H9 (cell line): ENCODE measurements at regions not wholly inside any gene's neighbourhood (a gene's known extent, or its start where the extent isn't known, plus 50 kb on each side); places are given as distances from the start of the nearest gene placed in this dataset.

ENCODE experiments used
- DNase-seq: peaks from one replicate; pipeline ENCODE4 v3.0.0-alpha.2; 2017
- H2AFZ ChIP-seq: one replicate; pipeline ENCODE4 v1.6.1; 2013; ENCODE audit warnings: mild to moderate bottlenecking, low read length, control low read depth, moderate library complexity
- H2AK5ac ChIP-seq: 2 replicates; pipeline ENCODE4 v1.6.1; 2013; ENCODE audit warnings: low read length, control low read depth, mixed read lengths; ENCODE audit not compliant: insufficient read length
- H2BK120ac ChIP-seq: one replicate; pipeline ENCODE4 v1.6.1; 2013; ENCODE audit warnings: low read depth, mild to moderate bottlenecking, low read length, control low read depth, inconsistent platforms; ENCODE audit not compliant: poor library complexity, severe bottlenecking
- H2BK12ac ChIP-seq: 2 replicates; pipeline ENCODE4 v1.6.1; 2013; ENCODE audit warnings: low read length, control low read depth, mixed read lengths, low read depth; ENCODE audit not compliant: insufficient read length
- H2BK15ac ChIP-seq: 2 replicates; pipeline ENCODE4 v1.6.1; 2013; ENCODE audit warnings: low read depth, low read length, control low read depth
- H2BK20ac ChIP-seq: one replicate; pipeline ENCODE4 v1.6.1; 2013; ENCODE audit warnings: low read depth, mild to moderate bottlenecking, low read length, control low read depth, inconsistent platforms; ENCODE audit not compliant: poor library complexity, severe bottlenecking
- H2BK5ac ChIP-seq: 2 replicates; pipeline ENCODE4 v1.6.1; 2013; ENCODE audit warnings: low read length, control low read depth, mixed read lengths; ENCODE audit not compliant: insufficient read length
- H3K14ac ChIP-seq: 2 replicates; pipeline ENCODE4 v1.6.1; 2013; ENCODE audit warnings: low read length, control low read depth; ENCODE audit not compliant: insufficient read depth
- H3K18ac ChIP-seq: 2 replicates; pipeline ENCODE4 v1.6.1; 2013; ENCODE audit warnings: low read depth, mild to moderate bottlenecking, mixed read lengths, low read length, control low read depth; ENCODE audit not compliant: insufficient read length
- H3K23ac ChIP-seq: 2 replicates; pipeline ENCODE4 v1.6.1; 2013; ENCODE audit warnings: low read length, control low read depth, mixed read lengths, low read depth; ENCODE audit not compliant: insufficient read length
- H3K23me2 ChIP-seq: 2 replicates; pipeline ENCODE4 v1.6.1; 2013; ENCODE audit warnings: low read depth, mild to moderate bottlenecking, mixed read lengths, low read length, control low read depth; ENCODE audit not compliant: insufficient read length, poor library complexity, severe bottlenecking
- H3K27ac ChIP-seq: 2 replicates; pipeline ENCODE4 v1.5.1; 2013; ENCODE audit warnings: low read length, control low read depth, mixed read lengths, low read depth; ENCODE audit not compliant: insufficient read length
- H3K27me3 ChIP-seq: 2 replicates; pipeline ENCODE4 v1.6.1; 2013; ENCODE audit warnings: low read length, control low read depth, inconsistent platforms; ENCODE audit not compliant: insufficient read depth
- H3K4ac ChIP-seq: 2 replicates; pipeline ENCODE4 v1.6.1; 2013; ENCODE audit warnings: low read depth, mild to moderate bottlenecking, control low read depth, inconsistent platforms, low read length, moderate library complexity
- H3K4me1 ChIP-seq: 2 replicates; pipeline ENCODE4 v1.6.1; 2013; ENCODE audit warnings: low read length, control low read depth, inconsistent platforms; ENCODE audit not compliant: insufficient read depth
- H3K4me2 ChIP-seq: 2 replicates; pipeline ENCODE4 v1.6.1; 2013; ENCODE audit warnings: low read length, control low read depth, mixed read lengths; ENCODE audit not compliant: insufficient read length, insufficient read depth
- H3K56ac ChIP-seq: 2 replicates; pipeline ENCODE4 v1.6.1; 2013; ENCODE audit warnings: low read depth, mild to moderate bottlenecking, mixed read lengths, low read length, control low read depth; ENCODE audit not compliant: insufficient read length
- H3K79me1 ChIP-seq: 2 replicates; pipeline ENCODE4 v1.6.1; 2013; ENCODE audit warnings: low read depth, mild to moderate bottlenecking, moderate library complexity, low read length, control low read depth, inconsistent platforms; ENCODE audit not compliant: insufficient read depth, poor library complexity, severe bottlenecking
- H3K79me2 ChIP-seq: 2 replicates; pipeline ENCODE4 v1.6.1; 2013; ENCODE audit warnings: low read length, control low read depth, inconsistent platforms; ENCODE audit not compliant: insufficient read depth
- H3K9ac ChIP-seq: 2 replicates; pipeline ENCODE4 v1.6.1; 2013; ENCODE audit warnings: low read length, control low read depth, mixed read lengths; ENCODE audit not compliant: insufficient read length; ENCODE audit errors: extremely low read depth
- H3K9me3 ChIP-seq: one replicate; pipeline ENCODE4 v1.6.1; 2013; ENCODE audit warnings: low read depth, low read length, inconsistent platforms; ENCODE audit not compliant: control insufficient read depth
- H3T11ph ChIP-seq: one replicate; pipeline ENCODE4 v1.6.1; 2013; ENCODE audit warnings: mild to moderate bottlenecking, low read length, control low read depth, inconsistent platforms
- H4K20me1 ChIP-seq: one replicate; pipeline ENCODE4 v1.6.1; 2013; ENCODE audit not compliant: control insufficient read depth, insufficient read length, insufficient read depth
- H4K5ac ChIP-seq: 2 replicates; pipeline ENCODE4 v1.6.1; 2013; ENCODE audit warnings: low read depth, mild to moderate bottlenecking, mixed read lengths, low read length, control low read depth; ENCODE audit not compliant: insufficient read length
- H4K8ac ChIP-seq: replicated peaks from 2 replicates; pipeline ENCODE4 v1.6.1; 2013; ENCODE audit warnings: low read length, control low read depth, mixed read lengths, low read depth; ENCODE audit not compliant: insufficient read length
- H4K91ac ChIP-seq: 2 replicates; pipeline ENCODE4 v1.6.1; 2013; ENCODE audit warnings: low read depth, mild to moderate bottlenecking, moderate library complexity, mixed read lengths, low read length, control low read depth; ENCODE audit not compliant: insufficient read length
- H3K27ac Mint-ChIP-seq, 3 experiments: 2 replicates in 2 of 3; 3 replicates in 1 of 3; pipeline ENCODE4 v1.8.0; 2020 to 2021; ENCODE audit warnings: mixed read lengths in 3 of 3, mild to moderate bottlenecking in 1 of 3, moderate library complexity in 1 of 3
- H3K27me3 Mint-ChIP-seq: 2 replicates; pipeline ENCODE4 v1.8.0; 2021; ENCODE audit warnings: low read depth, mild to moderate bottlenecking, moderate library complexity, mixed read lengths
- H3K36me3 Mint-ChIP-seq, 3 experiments: 2 replicates in 2 of 3; 3 replicates in 1 of 3; pipeline ENCODE4 v1.8.0; 2020 to 2021; ENCODE audit warnings: low read depth in 3 of 3, mixed read lengths in 3 of 3; ENCODE audit not compliant: insufficient read depth in 1 of 3
- H3K4me1 Mint-ChIP-seq, 2 experiments: 2 replicates each; pipeline ENCODE4 v1.8.0; 2020; ENCODE audit warnings: mixed read lengths in 2 of 2
- H3K4me3 Mint-ChIP-seq, 2 experiments: 2 replicates in 1 of 2; 3 replicates in 1 of 2; pipeline ENCODE4 v1.8.0; 2020 to 2021; ENCODE audit warnings: mild to moderate bottlenecking in 2 of 2, mixed read lengths in 2 of 2, moderate library complexity in 1 of 2
- H3K9me3 Mint-ChIP-seq, 2 experiments: 2 replicates in 1 of 2; 3 replicates in 1 of 2; pipeline ENCODE4 v1.8.0; 2020; ENCODE audit warnings: mild to moderate bottlenecking in 2 of 2, mixed read lengths in 2 of 2, moderate library complexity in 1 of 2
- CTCF ChIP-seq: fragments of 200-600 bp; sonication (generic); conservative IDR thresholded peaks from 3 replicates; pipeline ENCODE4 v1.8.0; 2021; ENCODE audit warnings: antibody characterized with exemption, mild to moderate bottlenecking

- H3K23ac ChIP-seq = no peak overlapping the region
- H3K27me3 Mint-ChIP-seq = no peaks in the 10 kb centered on the region; the same call in 1 of the 2 replicates
- no peak overlapping the region for H3K4me3 Mint-ChIP-seq
- H3T11ph ChIP-seq = no peak overlapping the region
- H2AK5ac ChIP-seq = no peak overlapping the region
- no peak overlapping the region for H2BK12ac ChIP-seq
- no peaks in the 10 kb centered on the region for H3K9me3 ChIP-seq
- H3K4me1 Mint-ChIP-seq = peaks cover 45 to 51% of the 10 kb centered on the region in 2 experiments
- H3K36me3 Mint-ChIP-seq = peaks cover 11 to 22% (median 19%) of the 10 kb centered on the region in 3 experiments
- no peaks in the 10 kb centered on the region for H4K20me1 ChIP-seq
- H4K91ac ChIP-seq = no peak overlapping the region
- H3K4ac ChIP-seq = no peak overlapping the region
- H4K8ac ChIP-seq = no peak overlapping the region
- no peak overlapping the region for H3K18ac ChIP-seq
- no peak overlapping the region for H3K27ac ChIP-seq
- TF ChIP-seq CTCF = no peak
- H2BK15ac ChIP-seq = no peak overlapping the region
- H3K9ac ChIP-seq = no peak overlapping the region
- DNase-seq = no peak
- no peak overlapping the region for H2BK5ac ChIP-seq
- no peak overlapping the region for H2BK20ac ChIP-seq
- no peaks in the 10 kb centered on the region for H3K27me3 ChIP-seq
- H2AFZ ChIP-seq = no peak overlapping the region
- no peaks in the 10 kb centered on the region for H3K79me1 ChIP-seq
- H3K9me3 Mint-ChIP-seq = peaks cover 8 to 19% of the 10 kb centered on the region in 2 experiments
- no peak overlapping the region for H3K4me2 ChIP-seq
- H2BK120ac ChIP-seq = no peak overlapping the region
- H3K23me2 ChIP-seq = no peaks in the 10 kb centered on the region
- H3K27ac Mint-ChIP-seq = peak overlapping the region in 1 of 3 experiments; percentile 41; a peak in 1 of 7 replicates
- H3K14ac ChIP-seq = no peak overlapping the region
- no peak overlapping the region for H3K56ac ChIP-seq
- no peaks in the 10 kb centered on the region for H3K79me2 ChIP-seq
- H3K4me1 ChIP-seq = peaks cover 3% of the 10 kb centered on the region; the same call in 1 of the 2 replicates
- no peak overlapping the region for H4K5ac ChIP-seq
Observed at GRCh38 chr7:138248609-138249008, 172.3 kb downstream of the AKR1D1 start.
